Mesodermal cell (in vitro differentiated cells): ENCODE measurements at regions not wholly inside any gene's neighbourhood (a gene's known extent, or its start where the extent isn't known, plus 50 kb on each side); places are given as distances from the start of the nearest gene placed in this dataset.
"Not testable (repeated sequence)": the region's sequence is repeated elsewhere in the genome, so short reads cannot be mapped to it uniquely, and the experiment has no call there.

Source experiments
- H3K27ac ChIP-seq: 2 replicates; pipeline ENCODE4 v1.7.0; 2013; ENCODE audit warnings: mild to moderate bottlenecking, low read depth, low read length, moderate library complexity; ENCODE audit not compliant: severe bottlenecking
- H3K36me3 ChIP-seq: 2 replicates; pipeline ENCODE4 v1.7.1; 2013; ENCODE audit warnings: mild to moderate bottlenecking, low read length, moderate library complexity; ENCODE audit not compliant: control insufficient read depth, insufficient read depth
- H3K4me1 ChIP-seq: one replicate; pipeline ENCODE4 v1.7.1; 2013; ENCODE audit warnings: mild to moderate bottlenecking, low read length; ENCODE audit not compliant: insufficient read depth, control insufficient read depth, poor library complexity, severe bottlenecking
- H3K4me3 ChIP-seq: 2 replicates; pipeline ENCODE4 v1.7.0; 2013; ENCODE audit warnings: low read length, control low read depth, mild to moderate bottlenecking; ENCODE audit not compliant: insufficient read depth, poor library complexity, severe bottlenecking; ENCODE audit errors: extremely low read depth
- H3K9me3 ChIP-seq: 2 replicates; pipeline ENCODE4 v1.7.1; 2013; ENCODE audit warnings: mild to moderate bottlenecking, low read length, moderate library complexity; ENCODE audit not compliant: control insufficient read depth
- WGBS, 2 experiments: methylation state at CpG; one replicate each; pipeline ENCODE4 v1.1.5; 2013; ENCODE audit warnings: missing lambda C conversion rate in 2 of 2; ENCODE audit not compliant: insufficient coverage in 2 of 2; 5-methylcytosine and 5-hydroxymethylcytosine counted together

GRCh38 chr1:232422098-232422497 is 207.8 kb downstream of the SIPA1L2 start:
- Histone ChIP-seq H3K27ac (no peak overlapping the region), H3K4me3 (no peak overlapping the region), H3K36me3 (peaks cover 92% of the 10 kb centered on the region), H3K4me1 (no peaks in the 10 kb centered on the region), H3K9me3 (no peaks in the 10 kb centered on the region)

GRCh38 chr1:232421143-232421796 is 208.7 kb downstream of the SIPA1L2 start:
- Histone ChIP-seq H3K36me3 (peaks cover 91% of the 10 kb centered on the region), H3K27ac (no peak overlapping the region)
- WGBS, 2 experiments: 98 to 100% methylated on average over 2 to 5 of the region's 9 CpGs

GRCh38 chr1:232417636-232418248 is 212.2 kb downstream of the SIPA1L2 start:
- Histone ChIP-seq H3K9me3 (no peaks in the 10 kb centered on the region), H3K36me3 (peaks cover 87% of the 10 kb centered on the region), H3K4me3 (no peak overlapping the region), H3K27ac (peak overlapping the region; percentile 13), H3K4me1 (no peaks in the 10 kb centered on the region)
- 96 to 100% methylated on average over 7 of the region's 10 CpGs for WGBS, 2 experiments

More at GRCh38 chr1:232421143-232421796, 208.7 kb downstream of the SIPA1L2 start:
- no peak overlapping the region for H3K4me3 ChIP-seq
- no peaks in the 10 kb centered on the region for H3K4me1 ChIP-seq
- H3K9me3 ChIP-seq: no peaks in the 10 kb centered on the region

GRCh38 chr1:232416026-232416568 is 213.8 kb downstream of the SIPA1L2 start:
- H3K9me3 ChIP-seq: no peaks in the 10 kb centered on the region
- no peaks in the 10 kb centered on the region for H3K4me1 ChIP-seq
- no peak overlapping the region for H3K4me3 ChIP-seq
- H3K27ac ChIP-seq: no peak overlapping the region
- WGBS, 2 experiments: 86 to 96% methylated on average over 3 to 4 of the region's 8 CpGs
- H3K36me3 ChIP-seq: peaks cover 86% of the 10 kb centered on the region

- H3K4me1 ChIP-seq, H3K9me3 ChIP-seq, H3K27ac ChIP-seq, H3K4me3 ChIP-seq: not testable (repeated sequence)
- H3K36me3 ChIP-seq: peaks cover 86% of the 10 kb centered on the region
- WGBS, 2 experiments: 78 to 94% methylated on average over 6 to 7 of the region's 10 CpGs
These were observed 214.5 kb downstream of the SIPA1L2 start for GRCh38 chr1:232415481-232415880.

GRCh38 chr1:232414100-232414499 is 215.8 kb downstream of the SIPA1L2 start:
- WGBS, 2 experiments: 98 to 100% methylated on average over 3 to 6 of the region's 7 CpGs
- H3K27ac ChIP-seq: no peak overlapping the region
- no peak overlapping the region for H3K4me3 ChIP-seq
- H3K9me3 ChIP-seq: peaks cover 6% of the 10 kb centered on the region
- no peaks in the 10 kb centered on the region for H3K4me1 ChIP-seq
- peaks cover 80% of the 10 kb centered on the region for H3K36me3 ChIP-seq

GRCh38 chr1:232413674-232414073 is 216.3 kb downstream of the SIPA1L2 start:
- WGBS, 2 experiments: 75 to 93% methylated on average over 1 to 2 of the region's 2 CpGs
- Histone ChIP-seq H3K4me1 (no peaks in the 10 kb centered on the region), H3K4me3 (no peak overlapping the region), H3K27ac (no peak overlapping the region), H3K9me3 (peaks cover 6% of the 10 kb centered on the region), H3K36me3 (peaks cover 77% of the 10 kb centered on the region)

- H3K9me3 ChIP-seq: peaks cover 6% of the 10 kb centered on the region
- peaks cover 68% of the 10 kb centered on the region for H3K36me3 ChIP-seq
- H3K4me3 ChIP-seq: no peak overlapping the region
- H3K4me1 ChIP-seq: no peaks in the 10 kb centered on the region
- H3K27ac ChIP-seq: no peak overlapping the region
These were observed 220.3 kb downstream of the SIPA1L2 start for GRCh38 chr1:232409584-232409983.

GRCh38 chr1:232407120-232407519 is 222.8 kb downstream of the SIPA1L2 start:
- H3K9me3 ChIP-seq: peaks cover 6% of the 10 kb centered on the region
- H3K4me1 ChIP-seq: no peaks in the 10 kb centered on the region
- H3K36me3 ChIP-seq: peaks cover 71% of the 10 kb centered on the region
- H3K27ac ChIP-seq: no peak overlapping the region
- no peak overlapping the region for H3K4me3 ChIP-seq

GRCh38 chr1:232405781-232406180 is 224.2 kb downstream of the SIPA1L2 start:
- Histone ChIP-seq H3K9me3 (peaks cover 6% of the 10 kb centered on the region), H3K4me3 (no peak overlapping the region), H3K27ac (no peak overlapping the region), H3K36me3 (peaks cover 73% of the 10 kb centered on the region), H3K4me1 (no peaks in the 10 kb centered on the region)

GRCh38 chr1:232404981-232405731 is 224.8 kb downstream of the SIPA1L2 start:
- H3K27ac ChIP-seq: no peak overlapping the region

More at GRCh38 chr1:232404981-232405731, 224.8 kb downstream of the SIPA1L2 start:
- Histone ChIP-seq H3K4me3 (no peak overlapping the region), H3K36me3 (peaks cover 74% of the 10 kb centered on the region), H3K4me1 (no peaks in the 10 kb centered on the region), H3K9me3 (peaks cover 6% of the 10 kb centered on the region)
- WGBS, 2 experiments: 91 to 100% methylated on average over 1 of the region's 3 CpGs
